Lung (tissue), 11 donors: ENCODE measurements at regions not wholly inside any gene's neighbourhood (a gene's known extent, or its start where the extent isn't known, plus 50 kb on each side); places are given as distances from the start of the nearest gene placed in this dataset.

Experiments
- ATAC-seq: fragments of 200-7000 bp; cut with Tn5 transposase; one replicate; pipeline ENCODE4 v1.9.1; 2020; ENCODE audit warnings: moderate number of reproducible peaks; ENCODE audit not compliant: insufficient read depth, low FRiP score
- DNase-seq, 3 donors: peaks; one replicate each; pipeline ENCODE4 v3.0.0-alpha.2; 2013 to 2017
- H3K27ac ChIP-seq, 2 donors: one replicate each; pipeline ENCODE4 v1.5.1; 2013; ENCODE audit warnings: mild to moderate bottlenecking in 2 of 2, moderate library complexity in 2 of 2, control low read depth in 1 of 2, inconsistent platforms in 1 of 2, low read depth in 1 of 2, low read length in 1 of 2
- H3K27me3 ChIP-seq, 3 donors: one replicate each; pipeline ENCODE4 v1.5.1; 2013; ENCODE audit warnings: low read length in 2 of 3; ENCODE audit not compliant: control insufficient read depth in 3 of 3, insufficient read depth in 3 of 3
- H3K36me3 ChIP-seq, 4 donors: one replicate each; pipeline ENCODE4 v1.5.1; 2013; ENCODE audit warnings: low read length in 4 of 4, mild to moderate bottlenecking in 1 of 4, moderate library complexity in 1 of 4; ENCODE audit not compliant: control insufficient read depth in 4 of 4, insufficient read depth in 4 of 4
- H3K4me1 ChIP-seq, 5 donors: one replicate each; pipeline ENCODE4 v1.5.1; 2013; ENCODE audit warnings: low read length in 5 of 5, mild to moderate bottlenecking in 2 of 5, moderate library complexity in 1 of 5; ENCODE audit not compliant: control insufficient read depth in 5 of 5, insufficient read depth in 5 of 5
- H3K4me3 ChIP-seq: one replicate; pipeline ENCODE4 v1.5.1; 2013; ENCODE audit warnings: mild to moderate bottlenecking, control low read depth, moderate library complexity
- H3K9ac ChIP-seq, 2 donors: one replicate each; pipeline ENCODE4 v1.5.1; 2013; ENCODE audit warnings: low read length in 2 of 2, control low read depth in 1 of 2; ENCODE audit not compliant: insufficient read depth in 1 of 2
- H3K9me3 ChIP-seq, 4 donors: one replicate each; pipeline ENCODE4 v1.5.1; 2013; ENCODE audit warnings: low read length in 3 of 4, mild to moderate bottlenecking in 1 of 4, moderate library complexity in 1 of 4; ENCODE audit not compliant: control insufficient read depth in 4 of 4, insufficient read depth in 3 of 4
- WGBS, 2 donors: extraction: QIAGEN DNeasy Blood & Tissue Kit; methylation state at CpG; one replicate each; pipeline ENCODE4 v1.1.7; 2013; 5-methylcytosine and 5-hydroxymethylcytosine counted together
- TF ChIP-seq, protein P1 (sequence below): IDR thresholded peaks from 2 replicates; pipeline ENCODE4 v1.5.1; 2012; ENCODE audit warnings: mild to moderate bottlenecking; ENCODE audit errors: control extremely low read depth, extremely low read depth
- donor health status: control.
- donor health status: control.
- donor health status: Bipolar disorder and iron deficiency.
- donor health status: healthy.
- donor health status: DM: yes; HTN: yes; CAD: no.

DNA sequence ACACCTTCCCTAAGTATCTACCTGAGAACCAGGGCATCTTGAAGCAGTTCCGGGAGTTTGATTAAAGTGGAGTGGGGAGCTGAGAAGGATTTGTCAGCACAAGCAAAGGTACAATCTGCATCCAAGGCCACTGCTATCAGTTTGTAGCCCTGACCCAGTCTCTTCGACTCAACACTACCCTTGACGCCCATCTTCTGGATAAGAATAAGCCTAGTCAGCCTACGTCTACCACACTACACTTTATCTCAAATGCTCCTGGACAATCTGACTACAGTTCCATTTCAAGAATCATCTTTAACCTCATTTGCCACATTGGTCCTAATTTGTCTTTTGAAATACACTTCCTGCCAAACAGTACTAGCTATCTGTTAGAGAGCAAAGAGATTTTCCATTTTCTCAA is 134.1 kb upstream of the C1GALT1 start:
- Histone ChIP-seq H3K9ac (no peak overlapping the region), H3K27ac (no peak overlapping the region), H3K9me3 (peaks cover 0 to 2% (median 0%) of the 10 kb centered on the region in 4 donors), H3K4me3 (no peak overlapping the region), H3K27me3 (no peaks in the 10 kb centered on the region), H3K36me3 (no peaks in the 10 kb centered on the region), H3K4me1 (no peaks in the 10 kb centered on the region)
- ATAC-seq (no peak), DNase-seq (no peak)
- TF ChIP-seq, protein P1, sequence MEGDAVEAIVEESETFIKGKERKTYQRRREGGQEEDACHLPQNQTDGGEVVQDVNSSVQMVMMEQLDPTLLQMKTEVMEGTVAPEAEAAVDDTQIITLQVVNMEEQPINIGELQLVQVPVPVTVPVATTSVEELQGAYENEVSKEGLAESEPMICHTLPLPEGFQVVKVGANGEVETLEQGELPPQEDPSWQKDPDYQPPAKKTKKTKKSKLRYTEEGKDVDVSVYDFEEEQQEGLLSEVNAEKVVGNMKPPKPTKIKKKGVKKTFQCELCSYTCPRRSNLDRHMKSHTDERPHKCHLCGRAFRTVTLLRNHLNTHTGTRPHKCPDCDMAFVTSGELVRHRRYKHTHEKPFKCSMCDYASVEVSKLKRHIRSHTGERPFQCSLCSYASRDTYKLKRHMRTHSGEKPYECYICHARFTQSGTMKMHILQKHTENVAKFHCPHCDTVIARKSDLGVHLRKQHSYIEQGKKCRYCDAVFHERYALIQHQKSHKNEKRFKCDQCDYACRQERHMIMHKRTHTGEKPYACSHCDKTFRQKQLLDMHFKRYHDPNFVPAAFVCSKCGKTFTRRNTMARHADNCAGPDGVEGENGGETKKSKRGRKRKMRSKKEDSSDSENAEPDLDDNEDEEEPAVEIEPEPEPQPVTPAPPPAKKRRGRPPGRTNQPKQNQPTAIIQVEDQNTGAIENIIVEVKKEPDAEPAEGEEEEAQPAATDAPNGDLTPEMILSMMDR: no peak
- 92 to 93% methylated on average over 4 of the region's 4 CpGs for WGBS, 2 donors

DNA sequence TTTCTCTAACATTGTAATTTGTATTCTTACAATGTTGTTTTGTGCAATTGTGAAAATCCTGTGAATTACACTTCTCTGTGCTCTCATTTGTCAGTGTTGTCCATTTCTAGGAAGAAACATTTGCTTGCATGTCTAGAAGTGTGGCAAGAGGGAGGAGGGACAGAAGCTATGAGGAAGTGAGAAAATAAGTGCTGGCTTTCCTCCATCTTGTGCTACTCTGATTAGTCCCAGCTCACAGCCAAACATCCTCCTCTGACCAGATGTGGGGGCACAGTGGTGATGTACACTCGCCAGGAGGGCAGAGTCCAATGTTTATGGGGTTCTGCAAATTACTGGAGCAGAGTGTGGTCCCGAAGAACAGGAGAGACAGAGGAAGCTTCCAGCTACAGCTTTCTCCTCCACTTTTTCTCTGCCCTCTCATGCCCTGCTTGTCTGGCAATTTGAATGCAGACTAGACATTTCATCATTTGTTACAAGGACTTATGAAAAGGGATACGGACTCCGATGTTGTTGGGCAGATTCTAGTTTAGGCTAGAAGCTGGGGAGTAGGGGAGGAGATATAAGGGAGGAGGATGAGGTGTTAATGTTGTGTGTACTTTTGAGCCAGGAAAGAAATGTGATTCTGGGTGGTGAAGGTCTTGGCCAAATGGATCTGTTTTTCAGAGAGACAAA is 131.0 kb upstream of the C1GALT1 start:
- no peaks in the 10 kb centered on the region for H3K36me3 ChIP-seq
- DNase-seq: peak in 2 of 3 donors; percentile 9 to 20
- ATAC-seq: no peak
- no peaks in the 10 kb centered on the region for H3K27me3 ChIP-seq
- peaks cover 0 to 2% (median 0%) of the 10 kb centered on the region in 4 donors for H3K9me3 ChIP-seq
- TF ChIP-seq, protein P1: no peak
- 59 to 80% methylated on average over 4 of the region's 4 CpGs for WGBS, 2 donors
- no peak overlapping the region for H3K27ac ChIP-seq
- H3K4me3 ChIP-seq: no peak overlapping the region
- H3K9ac ChIP-seq: peak overlapping the region in 1 of 2 donors; percentile 3
- H3K4me1 ChIP-seq: no peaks in the 10 kb centered on the region

DNA sequence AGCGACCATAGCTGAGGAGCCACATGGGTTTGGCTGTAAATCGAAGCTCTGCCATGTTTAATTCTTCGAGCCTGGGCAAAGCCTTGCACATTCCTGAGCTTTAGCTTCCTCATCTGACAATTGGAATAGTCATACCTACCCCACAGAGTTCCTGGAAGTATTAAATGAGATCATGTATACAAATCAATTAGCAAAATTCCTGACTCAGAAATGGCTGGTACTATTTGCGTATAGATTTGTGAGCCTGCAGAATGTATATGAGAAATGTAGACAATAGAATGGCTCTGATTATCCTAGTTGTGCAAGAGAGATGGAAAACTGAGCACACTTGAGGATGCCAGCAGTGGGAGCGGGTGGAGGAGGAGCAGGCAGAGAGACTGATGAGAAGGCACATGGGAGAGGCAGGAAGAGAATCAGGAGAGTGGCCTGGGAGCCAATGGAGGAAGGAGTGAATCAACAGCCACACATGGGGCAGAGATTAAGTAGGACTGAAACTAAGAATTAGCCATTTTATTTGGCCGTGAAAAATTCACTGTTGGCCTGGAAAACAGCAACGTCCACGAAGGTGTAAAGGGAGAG is 128.0 kb upstream of the C1GALT1 start:
- DNase-seq: no peak
- Histone ChIP-seq H3K4me1 (no peaks in the 10 kb centered on the region), H3K4me3 (no peak overlapping the region), H3K27me3 (no peaks in the 10 kb centered on the region), H3K9me3 (no peaks in the 10 kb centered on the region), H3K9ac (no peak overlapping the region), H3K27ac (no peak overlapping the region), H3K36me3 (no peaks in the 10 kb centered on the region)
- ATAC-seq: no peak
- WGBS, 2 donors: 85 to 87% methylated on average over 8 of the region's 8 CpGs
- TF ChIP-seq, protein P1: no peak
